CD14-positive monocyte (primary cell): ENCODE measurements at regions not wholly inside any gene's neighbourhood (a gene's known extent, or its start where the extent isn't known, plus 50 kb on each side); places are given as distances from the start of the nearest gene placed in this dataset.

Experiments used
- DNase-seq, 3 donors: peaks; one replicate each; pipeline ENCODE4 v3.0.0-alpha.2; 2011 to 2022
- H2AFZ ChIP-seq: 2 replicates; pipeline ENCODE4 v1.6.0; 2012; ENCODE audit warnings: mild to moderate bottlenecking, low read depth, low read length, inconsistent platforms; ENCODE audit not compliant: insufficient read depth, poor library complexity, severe bottlenecking
- H3K27ac ChIP-seq, 2 donors: 1 replicate in 1 of 2; 2 replicates in 1 of 2; pipeline ENCODE4 v1.5.1; 2012 to 2013; ENCODE audit warnings: low read length in 2 of 2, control low read depth in 1 of 2, inconsistent platforms in 1 of 2, low read depth in 1 of 2, mild to moderate bottlenecking in 1 of 2
- H3K27me3 ChIP-seq, 2 donors: one replicate each; pipeline versions ENCODE4 v1.6.0 to v1.6.1; 2011 to 2013; ENCODE audit warnings: low read length in 2 of 2; ENCODE audit not compliant: control insufficient read depth in 2 of 2, insufficient read depth in 2 of 2
- H3K36me3 ChIP-seq, 2 donors: replicated peaks in 1 of 2; 1 replicate in 1 of 2; 2 replicates in 1 of 2; pipeline versions ENCODE4 v1.5.1 to v1.6.1; 2012 to 2013; ENCODE audit warnings: low read length in 2 of 2, control low read depth in 1 of 2, inconsistent platforms in 1 of 2, mild to moderate bottlenecking in 1 of 2; ENCODE audit not compliant: insufficient read depth in 2 of 2, control insufficient read depth in 1 of 2
- H3K4me1 ChIP-seq, 2 donors: 1 replicate in 1 of 2; 2 replicates in 1 of 2; pipeline versions ENCODE4 v1.5.1 to v1.6.1; 2012 to 2013; ENCODE audit warnings: low read length in 2 of 2, control low read depth in 1 of 2, inconsistent platforms in 1 of 2, mild to moderate bottlenecking in 1 of 2, moderate library complexity in 1 of 2; ENCODE audit not compliant: insufficient read depth in 2 of 2, control insufficient read depth in 1 of 2
- H3K4me2 ChIP-seq: replicated peaks from 2 replicates; pipeline ENCODE3; 2012; ENCODE audit warnings: low read length, moderate library complexity, mild to moderate bottlenecking; ENCODE audit not compliant: poor library complexity, severe bottlenecking; ENCODE audit errors: extremely low read depth
- H3K4me3 ChIP-seq, 3 experiments: fragments of 200-600 bp in 1 of 3; sonication (generic) in 1 of 3; replicated peaks in 1 of 3; 1 replicate in 2 of 3; 2 replicates in 1 of 3; pipeline ENCODE4 v1.5.1; 2011 to 2013; ENCODE audit warnings: low read length in 3 of 3, mild to moderate bottlenecking in 3 of 3, control low read depth in 2 of 3, low read depth in 2 of 3, inconsistent platforms in 1 of 3, moderate library complexity in 1 of 3
- H3K79me2 ChIP-seq: 2 replicates; pipeline ENCODE4 v1.6.0; 2012; ENCODE audit warnings: mild to moderate bottlenecking, control low read depth, inconsistent platforms, low read length, moderate library complexity; ENCODE audit not compliant: insufficient read depth
- H3K9ac ChIP-seq: 2 replicates; pipeline ENCODE4 v1.6.0; 2017; ENCODE audit warnings: low read length, mild to moderate bottlenecking; ENCODE audit not compliant: insufficient read depth, poor library complexity, severe bottlenecking
- H3K9me3 ChIP-seq, 2 donors: replicated peaks in 1 of 2; 1 replicate in 1 of 2; 2 replicates in 1 of 2; pipeline versions ENCODE4 v1.5.1 to v1.6.1; 2012 to 2013; ENCODE audit warnings: low read length in 2 of 2, control low read depth in 1 of 2; ENCODE audit not compliant: control insufficient read depth in 1 of 2, insufficient read depth in 1 of 2
- H4K20me1 ChIP-seq: 2 replicates; pipeline ENCODE4 v1.6.0; 2012; ENCODE audit warnings: mild to moderate bottlenecking, low read length, control low read depth, moderate library complexity; ENCODE audit not compliant: insufficient read depth
- H3K27ac Mint-ChIP-seq, 7 donors: one replicate each; pipeline ENCODE4 v1.8.0; 2020; ENCODE audit warnings: mild to moderate bottlenecking in 7 of 7, mixed read lengths in 7 of 7, moderate library complexity in 6 of 7, inconsistent platforms in 2 of 7
- H3K27me3 Mint-ChIP-seq, 3 donors: one replicate each; pipeline ENCODE4 v1.8.0; 2021 to 2022; ENCODE audit warnings: low read depth in 3 of 3, mild to moderate bottlenecking in 3 of 3, mixed read lengths in 3 of 3, moderate library complexity in 3 of 3, inconsistent platforms in 1 of 3
- H3K36me3 Mint-ChIP-seq, 2 donors: one replicate each; pipeline ENCODE4 v1.8.0; 2020; ENCODE audit warnings: mixed read lengths in 2 of 2, inconsistent platforms in 1 of 2, mild to moderate bottlenecking in 1 of 2
- H3K4me1 Mint-ChIP-seq: one replicate; pipeline ENCODE4 v1.8.0; 2020; ENCODE audit warnings: mild to moderate bottlenecking, mixed read lengths
- H3K4me3 Mint-ChIP-seq, 2 donors: one replicate each; pipeline ENCODE4 v1.8.0; 2020; ENCODE audit warnings: mild to moderate bottlenecking in 2 of 2, mixed read lengths in 2 of 2, moderate library complexity in 1 of 2
- H3K9me3 Mint-ChIP-seq, 7 donors: one replicate each; pipeline ENCODE4 v1.8.0; 2020 to 2022; ENCODE audit warnings: mixed read lengths in 7 of 7, mild to moderate bottlenecking in 6 of 7, moderate library complexity in 6 of 7, inconsistent platforms in 2 of 7
- CTCF ChIP-seq: fragments of 200-600 bp; IDR thresholded peaks from one replicate; pipeline ENCODE4 v1.8.0; 2022; ENCODE audit warnings: antibody characterized with exemption, mild to moderate bottlenecking
- WGBS: methylation state at CpG from one replicate; pipeline ENCODE4 v1.1.5; 2013; ENCODE audit warnings: missing lambda C conversion rate; ENCODE audit not compliant: insufficient coverage; 5-methylcytosine and 5-hydroxymethylcytosine counted together
- intact Hi-C, 2 donors: fragments of 100-400 bp; cut with micrococcal nuclease; formaldehyde crosslinking; loops; one replicate each; pipeline versions ENCODE4 v1.15.0 to v1.15.1; 2023

- no peak overlapping the region for H3K4me3 ChIP-seq
- H3K79me2 ChIP-seq: no peaks in the 10 kb centered on the region
- intact Hi-C loops: no loop called here
- no peak overlapping the region for H3K27ac ChIP-seq
- H4K20me1 ChIP-seq: no peaks in the 10 kb centered on the region
- no peaks in the 10 kb centered on the region for H3K4me1 ChIP-seq
- no peaks in the 10 kb centered on the region for H3K4me1 Mint-ChIP-seq
- H3K4me3 Mint-ChIP-seq: no peak overlapping the region
- no CpG with 5 or more reads among the region's 2 CpGs for WGBS
- H3K36me3 Mint-ChIP-seq: no peaks in the 10 kb centered on the region
- H3K36me3 ChIP-seq: no peaks in the 10 kb centered on the region
- no peak for TF ChIP-seq CTCF
- H2AFZ ChIP-seq: no peak overlapping the region
- H3K9me3 Mint-ChIP-seq: peaks cover 0 to 10% (median 0%) of the 10 kb centered on the region in 7 donors
- H3K27me3 Mint-ChIP-seq: peaks cover 3 to 6% (median 5%) of the 10 kb centered on the region in 3 donors
- no peaks in the 10 kb centered on the region for H3K27me3 ChIP-seq
- DNase-seq: no peak
- no peak overlapping the region for H3K9ac ChIP-seq
- no peak overlapping the region for H3K4me2 ChIP-seq
- H3K9me3 ChIP-seq: no peaks in the 10 kb centered on the region
- H3K27ac Mint-ChIP-seq: no peak overlapping the region
These were observed 459.2 kb downstream of the BCOR start for GRCh38 chrX:39638526-39638925.

GRCh38 chrX:39639871-39640270, 457.9 kb downstream of the BCOR start:
- no peak overlapping the region for H3K9ac ChIP-seq
- no peaks in the 10 kb centered on the region for H3K27me3 ChIP-seq
- H3K4me1 Mint-ChIP-seq: no peaks in the 10 kb centered on the region
- H3K9me3 ChIP-seq: no peaks in the 10 kb centered on the region
- no peaks in the 10 kb centered on the region for H4K20me1 ChIP-seq
- intact Hi-C loops: no loop called here
- 100% methylated on average over 1 of the region's 4 CpGs for WGBS
- H3K27me3 Mint-ChIP-seq: peaks cover 5 to 7% (median 6%) of the 10 kb centered on the region in 3 donors
- H3K27ac Mint-ChIP-seq: no peak overlapping the region
- H3K4me3 ChIP-seq: no peak overlapping the region
- H3K4me1 ChIP-seq: no peaks in the 10 kb centered on the region
- H3K9me3 Mint-ChIP-seq: peaks cover 0 to 10% (median 0%) of the 10 kb centered on the region in 7 donors
- H3K4me2 ChIP-seq: no peak overlapping the region
- H3K79me2 ChIP-seq: no peaks in the 10 kb centered on the region
- TF ChIP-seq CTCF: no peak
- H3K4me3 Mint-ChIP-seq: no peak overlapping the region
- H3K36me3 ChIP-seq: no peaks in the 10 kb centered on the region
- H2AFZ ChIP-seq: no peak overlapping the region
- no peak overlapping the region for H3K27ac ChIP-seq
- no peaks in the 10 kb centered on the region for H3K36me3 Mint-ChIP-seq
- no peak for DNase-seq
